GM12892 (cell line): ENCODE measurements at regions not wholly inside any gene's neighbourhood (a gene's known extent, or its start where the extent isn't known, plus 50 kb on each side); places are given as distances from the start of the nearest gene placed in this dataset.

Source experiments
- POLR2A ChIP-seq: IDR thresholded peaks from 2 replicates; pipeline ENCODE4 v1.6.1; 2011; ENCODE audit warnings: low read depth, low read length, control low read depth
- POLR2AphosphoS5 ChIP-seq: IDR thresholded peaks from 2 replicates; pipeline ENCODE4 v1.6.1; 2011; ENCODE audit warnings: low read depth, low read length, control low read depth

DNA sequence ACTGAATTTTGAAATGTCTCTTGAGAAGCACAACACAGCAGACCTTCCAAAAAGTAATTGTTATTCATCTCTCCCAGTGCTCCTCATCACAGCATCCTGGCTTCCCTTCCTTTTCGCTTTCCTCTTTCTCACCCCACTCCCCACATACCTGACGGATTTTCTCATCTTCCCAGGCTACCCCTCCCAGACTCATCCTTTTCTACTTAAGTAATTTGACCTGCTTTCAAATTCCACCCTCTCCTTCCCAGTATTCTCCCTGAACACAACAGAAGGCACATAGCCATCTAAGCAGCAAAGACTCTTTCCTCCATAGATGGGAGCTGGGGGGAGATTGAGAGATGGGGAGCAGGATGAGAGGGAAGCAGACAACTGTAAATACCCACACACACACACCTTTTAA is 187.1 kb upstream of the STT3B start:
- TF ChIP-seq POLR2A (no peak), POLR2AphosphoS5 (no peak)
